OCI-LY3 (cell line): ENCODE measurements at regions not wholly inside any gene's neighbourhood (a gene's known extent, or its start where the extent isn't known, plus 50 kb on each side); places are given as distances from the start of the nearest gene placed in this dataset.

Experiments
- H2AFZ ChIP-seq: fragments of 200-600, 300-600 bp; shearing (Covaris generic); 2 replicates; pipeline ENCODE4 v1.6.0; 2014; ENCODE audit warnings: antibody characterized with exemption, low read depth, low read length
- H3K27ac ChIP-seq: fragments of 200-600, 300-600 bp; sonication (generic); 2 replicates; pipeline ENCODE4 v1.5.1; 2014; ENCODE audit warnings: mild to moderate bottlenecking, low read length, moderate library complexity, mixed read lengths
- H3K27me3 ChIP-seq: fragments of 200-600, 300-600 bp; sonication (generic); 2 replicates; pipeline ENCODE4 v1.6.1; 2014; ENCODE audit warnings: low read depth, low read length, mixed read lengths
- H3K36me3 ChIP-seq: fragments of 200-600, 300-600 bp; sonication (generic); replicated peaks from 2 replicates; pipeline ENCODE3; 2014; ENCODE audit warnings: low read depth, low read length, mixed read lengths
- H3K4me1 ChIP-seq: fragments of 300-600, 200-600 bp; sonication (generic); 2 replicates; pipeline ENCODE4 v1.6.1; 2014; ENCODE audit warnings: low read length, mixed read lengths
- H3K4me2 ChIP-seq: fragments of 200-600, 300-600 bp; sonication (generic); 2 replicates; pipeline ENCODE4 v1.6.1; 2014; ENCODE audit warnings: low read length, mixed read lengths
- H3K4me3 ChIP-seq: fragments of 300-600, 200-600 bp; sonication (generic); 2 replicates; pipeline ENCODE4 v1.5.1; 2014; ENCODE audit warnings: antibody characterized with exemption, mild to moderate bottlenecking, low read length, moderate library complexity
- H3K79me2 ChIP-seq: fragments of 300-600, 200-600 bp; shearing (Covaris generic); 2 replicates; pipeline ENCODE4 v1.6.1; 2014; ENCODE audit warnings: mild to moderate bottlenecking, low read length, mixed read lengths
- H3K9ac ChIP-seq: fragments of 300-600, 200-600 bp; shearing (Covaris generic); 2 replicates; pipeline ENCODE4 v1.6.0; 2014; ENCODE audit warnings: mild to moderate bottlenecking, low read length, moderate library complexity
- H3K9me3 ChIP-seq: fragments of 200-600, 300-600 bp; shearing (Covaris generic); 2 replicates; pipeline ENCODE4 v1.6.1; 2014; ENCODE audit warnings: low read length, mixed read lengths; ENCODE audit not compliant: insufficient read depth
- H4K20me1 ChIP-seq: fragments of 200-600, 300-600 bp; sonication (generic); 2 replicates; pipeline ENCODE4 v1.6.1; 2016; ENCODE audit warnings: low read length, mixed read lengths; ENCODE audit not compliant: insufficient read depth
- CTCF ChIP-seq: fragments of 200-600, 300-600 bp; sonication (generic); IDR thresholded peaks from 2 replicates; pipeline ENCODE4 v1.5.1; 2014; ENCODE audit warnings: antibody characterized with exemption, low read length, low read depth
- EZH2phosphoT487 ChIP-seq: fragments of 200-600 bp; shearing (Covaris generic); IDR thresholded peaks from 2 replicates; pipeline ENCODE4 v1.6.1; 2018; ENCODE audit warnings: antibody characterized with exemption, mixed run types, low read depth

- Histone ChIP-seq H3K27ac (no peak overlapping the region), H3K4me2 (no peak overlapping the region), H3K4me3 (no peak overlapping the region), H4K20me1 (no peaks in the 10 kb centered on the region), H3K9me3 (no peaks in the 10 kb centered on the region), H3K79me2 (no peaks in the 10 kb centered on the region), H3K36me3 (no peaks in the 10 kb centered on the region), H3K27me3 (no peaks in the 10 kb centered on the region), H3K9ac (no peak overlapping the region), H2AFZ (no peak overlapping the region), H3K4me1 (no peaks in the 10 kb centered on the region)
- TF ChIP-seq EZH2phosphoT487 (no peak), CTCF (no peak)
These were observed 281.4 kb downstream of the RSL24D1 start for GRCh38 chr15:54915380-54915779.

- Histone ChIP-seq H3K4me3 (no peak overlapping the region), H3K27me3 (no peaks in the 10 kb centered on the region), H3K27ac (no peak overlapping the region), H3K9me3 (peaks cover 5% of the 10 kb centered on the region; the same call in 1 of the 2 replicates), H2AFZ (no peak overlapping the region), H3K9ac (no peak overlapping the region), H3K36me3 (no peaks in the 10 kb centered on the region), H3K79me2 (no peaks in the 10 kb centered on the region), H3K4me1 (peaks cover 8% of the 10 kb centered on the region), H3K4me2 (no peak overlapping the region), H4K20me1 (no peaks in the 10 kb centered on the region)
- TF ChIP-seq EZH2phosphoT487, result no peak
- no peak for TF ChIP-seq CTCF
These were observed 312.4 kb downstream of the RSL24D1 start for GRCh38 chr15:54884312-54884711.

GRCh38 chr15:54859982-54860381, 336.8 kb downstream of the RSL24D1 start:
- H3K36me3 ChIP-seq, result peaks cover 7% of the 10 kb centered on the region
- no peaks in the 10 kb centered on the region for H3K79me2 ChIP-seq
- peaks cover 11% of the 10 kb centered on the region; the same call in 1 of the 2 replicates for H3K9me3 ChIP-seq
- H3K4me2 ChIP-seq, result no peak overlapping the region
- no peak for TF ChIP-seq CTCF
- TF ChIP-seq EZH2phosphoT487, result no peak
- H2AFZ ChIP-seq, result no peak overlapping the region
- H3K27me3 ChIP-seq, result no peaks in the 10 kb centered on the region
- H3K9ac ChIP-seq, result no peak overlapping the region
- H4K20me1 ChIP-seq, result no peaks in the 10 kb centered on the region
- no peak overlapping the region for H3K27ac ChIP-seq
- H3K4me1 ChIP-seq, result no peaks in the 10 kb centered on the region
- no peak overlapping the region for H3K4me3 ChIP-seq

GRCh38 chr15:54854667-54855066, 342.1 kb downstream of the RSL24D1 start:
- Histone ChIP-seq H3K4me3 (no peak overlapping the region), H2AFZ (no peak overlapping the region), H3K9me3 (peaks cover 5% of the 10 kb centered on the region; the same call in 1 of the 2 replicates), H3K27ac (no peak overlapping the region), H3K79me2 (no peaks in the 10 kb centered on the region), H3K27me3 (no peaks in the 10 kb centered on the region), H3K9ac (no peak overlapping the region), H3K4me2 (no peak overlapping the region), H3K36me3 (no peaks in the 10 kb centered on the region), H4K20me1 (no peaks in the 10 kb centered on the region), H3K4me1 (no peaks in the 10 kb centered on the region)
- no peak for TF ChIP-seq CTCF
- no peak for TF ChIP-seq EZH2phosphoT487
